ENCODE measurements at regions not wholly inside any gene's neighbourhood (a gene's known extent, or its start where the extent isn't known, plus 50 kb on each side); places are given as distances from the start of the nearest gene placed in this dataset.

DNA sequence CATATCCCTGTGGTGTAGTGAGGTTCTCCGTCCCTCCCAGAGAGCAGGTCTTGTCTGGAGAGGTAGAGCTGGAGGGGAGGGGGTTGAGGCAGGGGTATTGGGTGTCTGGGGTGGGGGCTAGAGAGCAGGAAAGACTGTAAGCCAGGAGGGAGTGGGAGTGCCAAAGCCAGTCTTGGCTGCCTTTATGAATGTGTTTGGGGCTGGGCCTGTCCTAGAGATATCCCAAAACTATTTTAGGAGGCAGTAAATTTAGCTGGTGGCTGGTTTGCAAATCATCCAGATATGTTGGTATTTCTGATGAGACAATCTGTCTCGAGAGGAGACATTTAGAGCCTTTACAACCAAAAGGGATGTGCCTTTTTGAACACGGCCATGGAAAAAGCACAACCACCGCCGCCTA is 166.6 kb downstream of the TLE3 start:
- Histone ChIP-seq H3K9me2 (replicated peaks; ENCODE audit: insufficient read depth, low read length) (no peaks in the 10 kb centered on the region), H3K36me3 (replicated peaks; ENCODE audit: insufficient read depth, low read length) (no peaks in the 10 kb centered on the region), H3K9me3 (replicated peaks; ENCODE audit: insufficient read depth, low read length) (no peaks in the 10 kb centered on the region), H3K4me3 (ENCODE audit: low read length) (no peak overlapping the region), H3K27ac (ENCODE audit: low read length) (no peak overlapping the region), H3K27me3 (replicated peaks; ENCODE audit: insufficient read depth, low read length) (no peaks in the 10 kb centered on the region), H3F3A (ENCODE audit: insufficient read depth, low read length) (no peaks in the 10 kb centered on the region), H3K79me2 (ENCODE audit: low read length) (no peaks in the 10 kb centered on the region), H4K20me1 (ENCODE audit: insufficient read depth, low read length) (no peaks in the 10 kb centered on the region), H3K4me2 (ENCODE audit: low read depth, low read length) (no peak overlapping the region), H3K9ac (ENCODE audit: low read length) (no peak overlapping the region), H2AFZ (ENCODE audit: low read length) (no peak overlapping the region), H3K4me1 (ENCODE audit: low read length) (no peaks in the 10 kb centered on the region)
- TF ChIP-seq, protein P1, sequence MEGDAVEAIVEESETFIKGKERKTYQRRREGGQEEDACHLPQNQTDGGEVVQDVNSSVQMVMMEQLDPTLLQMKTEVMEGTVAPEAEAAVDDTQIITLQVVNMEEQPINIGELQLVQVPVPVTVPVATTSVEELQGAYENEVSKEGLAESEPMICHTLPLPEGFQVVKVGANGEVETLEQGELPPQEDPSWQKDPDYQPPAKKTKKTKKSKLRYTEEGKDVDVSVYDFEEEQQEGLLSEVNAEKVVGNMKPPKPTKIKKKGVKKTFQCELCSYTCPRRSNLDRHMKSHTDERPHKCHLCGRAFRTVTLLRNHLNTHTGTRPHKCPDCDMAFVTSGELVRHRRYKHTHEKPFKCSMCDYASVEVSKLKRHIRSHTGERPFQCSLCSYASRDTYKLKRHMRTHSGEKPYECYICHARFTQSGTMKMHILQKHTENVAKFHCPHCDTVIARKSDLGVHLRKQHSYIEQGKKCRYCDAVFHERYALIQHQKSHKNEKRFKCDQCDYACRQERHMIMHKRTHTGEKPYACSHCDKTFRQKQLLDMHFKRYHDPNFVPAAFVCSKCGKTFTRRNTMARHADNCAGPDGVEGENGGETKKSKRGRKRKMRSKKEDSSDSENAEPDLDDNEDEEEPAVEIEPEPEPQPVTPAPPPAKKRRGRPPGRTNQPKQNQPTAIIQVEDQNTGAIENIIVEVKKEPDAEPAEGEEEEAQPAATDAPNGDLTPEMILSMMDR (IDR thresholded peaks at IDR 0.05; ENCODE audit: low read length) = no peak
- TF ChIP-seq EZH2 (optimal IDR thresholded peaks at IDR 0.05; ENCODE audit: low read depth, low read length) (no peak), EZH2phosphoT487 (IDR thresholded peaks at IDR 0.05; ENCODE audit: low read length) (no peak)
- DNase-seq = no peak

DNA sequence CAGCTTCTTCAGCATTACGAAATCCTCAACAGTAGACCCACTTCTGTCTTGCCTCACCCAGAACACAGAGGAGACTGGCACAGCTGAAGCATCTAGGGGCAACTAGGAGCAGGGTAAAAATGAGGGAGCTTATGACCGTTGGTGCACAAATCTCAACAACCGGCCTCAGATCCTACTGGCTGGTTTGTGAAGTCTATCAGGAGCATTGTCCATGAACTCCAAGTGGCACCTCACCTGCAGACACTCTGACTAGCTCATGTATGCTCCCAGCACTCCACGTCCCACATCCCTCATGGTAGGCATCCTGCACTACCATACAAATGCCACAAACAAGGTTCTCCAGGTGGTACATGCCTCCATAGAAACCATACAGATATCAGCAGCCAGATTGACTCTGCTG is 163.1 kb downstream of the TLE3 start:
- TF ChIP-seq EZH2phosphoT487 (IDR thresholded peaks at IDR 0.05; ENCODE audit: low read length) = no peak
- no peak for TF ChIP-seq EZH2 (optimal IDR thresholded peaks at IDR 0.05; ENCODE audit: low read depth, low read length)
- TF ChIP-seq, protein P1 (IDR thresholded peaks at IDR 0.05; ENCODE audit: low read length) = no peak
- Histone ChIP-seq H3K9ac (ENCODE audit: low read length) (no peak overlapping the region), H3K79me2 (ENCODE audit: low read length) (no peaks in the 10 kb centered on the region), H3K27ac (ENCODE audit: low read length) (no peak overlapping the region), H3K4me2 (ENCODE audit: low read depth, low read length) (no peak overlapping the region), H3K36me3 (replicated peaks; ENCODE audit: insufficient read depth, low read length) (no peaks in the 10 kb centered on the region), H3K4me1 (ENCODE audit: low read length) (peaks cover 5% of the 10 kb centered on the region; the same call in 1 of the 2 replicates), H3K9me2 (replicated peaks; ENCODE audit: insufficient read depth, low read length) (no peaks in the 10 kb centered on the region), H3K27me3 (replicated peaks; ENCODE audit: insufficient read depth, low read length) (no peaks in the 10 kb centered on the region), H2AFZ (ENCODE audit: low read length) (no peak overlapping the region), H3K4me3 (ENCODE audit: low read length) (no peak overlapping the region), H3K9me3 (replicated peaks; ENCODE audit: insufficient read depth, low read length) (no peaks in the 10 kb centered on the region), H3F3A (ENCODE audit: insufficient read depth, low read length) (0 out of 2 replicates have a peak, but pooled peaks cover 1% of the 10 kb centered on the region), H4K20me1 (ENCODE audit: insufficient read depth, low read length) (no peaks in the 10 kb centered on the region)
- DNase-seq = no peak

DNA sequence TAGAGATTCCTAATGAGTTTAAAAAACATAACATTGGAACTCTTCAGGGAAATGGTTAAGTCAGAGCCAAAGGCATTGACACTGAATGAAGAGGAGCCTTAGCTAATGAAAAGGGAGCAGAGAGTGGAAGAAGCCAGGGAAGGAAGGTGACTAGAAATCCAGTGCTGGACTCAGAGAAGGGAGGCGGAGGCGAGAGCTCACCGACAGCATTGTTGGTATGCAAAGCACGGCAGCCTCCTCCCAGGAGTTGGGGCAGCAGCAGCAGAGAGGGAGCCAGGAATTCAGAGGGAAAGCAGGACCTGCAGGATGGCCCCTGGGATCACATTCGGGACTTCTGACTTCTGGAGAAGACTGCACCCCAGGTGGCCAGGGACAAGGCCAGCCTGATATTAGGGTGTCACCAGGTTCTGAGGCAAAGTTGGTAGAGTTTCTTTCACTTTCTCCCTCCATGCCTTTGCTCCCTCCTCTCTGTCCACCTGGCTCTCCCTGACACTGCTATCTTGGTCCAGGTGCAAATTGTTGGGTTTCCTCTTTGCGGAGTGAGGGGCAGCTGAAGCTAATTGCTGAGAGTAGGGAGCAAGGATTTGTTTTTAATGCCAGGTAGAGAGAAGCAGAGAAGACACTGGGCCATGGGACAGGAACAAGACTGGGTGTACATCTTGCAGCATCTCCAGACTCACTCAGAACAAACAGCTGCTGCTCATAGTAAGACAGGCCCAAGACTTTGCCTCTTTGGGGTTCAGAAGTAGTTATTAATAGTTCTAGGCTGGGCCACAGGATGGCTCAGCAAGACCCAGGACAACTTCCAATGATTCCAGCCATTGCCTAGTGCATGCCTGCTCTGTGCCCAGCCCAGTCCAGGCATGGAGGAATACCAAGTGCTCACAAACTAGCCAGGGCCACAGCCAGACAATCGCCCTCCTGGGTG is 157.9 kb downstream of the TLE3 start:
- no peak overlapping the region for H3K9ac ChIP-seq (ENCODE audit: low read length)
- 0 out of 2 replicates have a peak, but pooled peaks cover 7% of the 10 kb centered on the region for H3F3A ChIP-seq (ENCODE audit: insufficient read depth, low read length)
- no peaks in the 10 kb centered on the region for H3K27me3 ChIP-seq (replicated peaks; ENCODE audit: insufficient read depth, low read length)
- peak overlapping the region; percentile 46 for H3K4me3 ChIP-seq (ENCODE audit: low read length)
- H3K79me2 ChIP-seq (ENCODE audit: low read length) = no peaks in the 10 kb centered on the region
- TF ChIP-seq, protein P1 (IDR thresholded peaks at IDR 0.05; ENCODE audit: low read length) = no peak
- TF ChIP-seq EZH2phosphoT487 (IDR thresholded peaks at IDR 0.05; ENCODE audit: low read length) (no peak), EZH2 (optimal IDR thresholded peaks at IDR 0.05; ENCODE audit: low read depth, low read length) (no peak)
- DNase-seq = peak; percentile 51
- H4K20me1 ChIP-seq (ENCODE audit: insufficient read depth, low read length) = no peaks in the 10 kb centered on the region
- no peaks in the 10 kb centered on the region for H3K9me3 ChIP-seq (replicated peaks; ENCODE audit: insufficient read depth, low read length)
- H3K4me1 ChIP-seq (ENCODE audit: low read length) = peaks cover 15% of the 10 kb centered on the region
- H3K36me3 ChIP-seq (replicated peaks; ENCODE audit: insufficient read depth, low read length) = no peaks in the 10 kb centered on the region
- peak overlapping the region; percentile 36; the same call in 1 of the 2 replicates for H3K27ac ChIP-seq (ENCODE audit: low read length)
- no peaks in the 10 kb centered on the region for H3K9me2 ChIP-seq (replicated peaks; ENCODE audit: insufficient read depth, low read length)
- peak overlapping the region; percentile 85 for H3K4me2 ChIP-seq (ENCODE audit: low read depth, low read length)
- peak overlapping the region; percentile 61 for H2AFZ ChIP-seq (ENCODE audit: low read length)

Data from MM.1S (cell line).